Retina (tissue), 1 donor: ENCODE measurements at regions not wholly inside any gene's neighbourhood (a gene's known extent, or its start where the extent isn't known, plus 50 kb on each side); places are given as distances from the start of the nearest gene placed in this dataset.

Experiments used
- DNase-seq: peaks from one replicate; pipeline ENCODE4 v3.0.0-alpha.2; 2016

- DNase-seq, result no peak
Observed at GRCh38 chr6:23036406-23036983, 467.1 kb downstream of the HDGFL1 start.

- DNase-seq, result no peak
Observed at GRCh38 chr6:23040899-23041298, 471.5 kb downstream of the HDGFL1 start.

- DNase-seq, result no peak
Observed at GRCh38 chr6:23045280-23045679, 475.9 kb downstream of the HDGFL1 start.

GRCh38 chr6:23055523-23055922 is 486.2 kb downstream of the HDGFL1 start:
- no peak for DNase-seq

- DNase-seq, result no peak
Observed at GRCh38 chr6:23073821-23074220, 504.5 kb downstream of the HDGFL1 start.

- DNase-seq, result no peak
Observed at GRCh38 chr6:23077772-23078171, 508.4 kb downstream of the HDGFL1 start.

- DNase-seq, result no peak
Observed at GRCh38 chr6:23081701-23082100, 512.3 kb downstream of the HDGFL1 start.

- DNase-seq, result no peak
Observed at GRCh38 chr6:23086100-23086499, 516.7 kb downstream of the HDGFL1 start.

GRCh38 chr6:23087471-23087870 is 518.1 kb downstream of the HDGFL1 start:
- DNase-seq, result no peak

GRCh38 chr6:23088761-23089160 is 519.4 kb downstream of the HDGFL1 start:
- no peak for DNase-seq

- DNase-seq, result no peak
Observed at GRCh38 chr6:23089981-23090380, 520.6 kb downstream of the HDGFL1 start.

- DNase-seq, result no peak
Observed at GRCh38 chr6:23091795-23092194, 522.4 kb downstream of the HDGFL1 start.

- no peak for DNase-seq
Observed at GRCh38 chr6:23096876-23097275, 527.5 kb downstream of the HDGFL1 start.

- no peak for DNase-seq
Observed at GRCh38 chr6:23097566-23097965, 528.2 kb downstream of the HDGFL1 start.

- no peak for DNase-seq
Observed at GRCh38 chr6:23106951-23107350, 537.6 kb downstream of the HDGFL1 start.

- no peak for DNase-seq
Observed at GRCh38 chr6:23111984-23112383, 542.6 kb downstream of the HDGFL1 start.

- DNase-seq, result no peak
Observed at GRCh38 chr6:23114812-23115504, 545.6 kb downstream of the HDGFL1 start.

- no peak for DNase-seq
Observed at GRCh38 chr6:23137611-23138010, 568.2 kb downstream of the HDGFL1 start.

- no peak for DNase-seq
Observed at GRCh38 chr6:23140871-23141270, 571.5 kb downstream of the HDGFL1 start.

GRCh38 chr6:23145781-23146180 is 576.4 kb downstream of the HDGFL1 start:
- peak; percentile 4 for DNase-seq

- no peak for DNase-seq
Observed at GRCh38 chr6:23154159-23154558, 584.8 kb downstream of the HDGFL1 start.

GRCh38 chr6:23170049-23170448 is 600.7 kb downstream of the HDGFL1 start:
- no peak for DNase-seq

- DNase-seq, result no peak
Observed at GRCh38 chr6:23173234-23173633, 603.9 kb downstream of the HDGFL1 start.

- no peak for DNase-seq
Observed at GRCh38 chr6:23174781-23175361, 605.5 kb downstream of the HDGFL1 start.

- no peak for DNase-seq
Observed at GRCh38 chr6:23175391-23175790, 606.0 kb downstream of the HDGFL1 start.
